Nephron (organoid): ENCODE measurements at regions not wholly inside any gene's neighbourhood (a gene's known extent, or its start where the extent isn't known, plus 50 kb on each side); places are given as distances from the start of the nearest gene placed in this dataset.

Source experiments
- H3K27ac Mint-ChIP-seq, 3 experiments: 2 replicates each; pipeline ENCODE4 v1.8.0; 2020; ENCODE audit warnings: mixed read lengths in 3 of 3, mild to moderate bottlenecking in 2 of 3, moderate library complexity in 1 of 3
- H3K27me3 Mint-ChIP-seq: 2 replicates; pipeline ENCODE4 v1.8.0; 2021; ENCODE audit warnings: low read depth, mild to moderate bottlenecking, moderate library complexity, mixed read lengths
- H3K36me3 Mint-ChIP-seq: 2 replicates; pipeline ENCODE4 v1.8.0; 2020; ENCODE audit warnings: low read depth, mixed read lengths
- H3K4me1 Mint-ChIP-seq: 2 replicates; pipeline ENCODE4 v1.8.0; 2020; ENCODE audit warnings: mixed read lengths
- H3K4me3 Mint-ChIP-seq, 3 experiments: 2 replicates each; pipeline ENCODE4 v1.8.0; 2020; ENCODE audit warnings: mild to moderate bottlenecking in 3 of 3, mixed read lengths in 3 of 3, moderate library complexity in 2 of 3
- H3K9me3 Mint-ChIP-seq: 2 replicates; pipeline ENCODE4 v1.8.0; 2020; ENCODE audit warnings: mixed read lengths
- CTCF ChIP-seq, 3 experiments: fragments of 200-600 bp; sonication (generic); IDR thresholded peaks; one replicate each; pipeline ENCODE4 v1.5.0; 2021; ENCODE audit warnings: antibody characterized with exemption in 3 of 3; ENCODE audit not compliant: unreplicated experiment in 3 of 3

- peaks cover 4% of the 10 kb centered on the region for H3K27me3 Mint-ChIP-seq
- no peak overlapping the region for H3K27ac Mint-ChIP-seq
- peaks cover 14% of the 10 kb centered on the region for H3K9me3 Mint-ChIP-seq
- peaks cover 3% of the 10 kb centered on the region for H3K36me3 Mint-ChIP-seq
- H3K4me1 Mint-ChIP-seq, result peaks cover 10% of the 10 kb centered on the region
- TF ChIP-seq CTCF (IDR thresholded peaks at IDR 0.05; ENCODE audit: unreplicated experiment in 3 of 3), result no peak
- H3K4me3 Mint-ChIP-seq, result no peak overlapping the region
These were observed 97.3 kb downstream of the PDGFA start for GRCh38 chr7:422191-422885.

- TF ChIP-seq CTCF (IDR thresholded peaks at IDR 0.05; ENCODE audit: unreplicated experiment in 3 of 3), result no peak
- peaks cover 3% of the 10 kb centered on the region for H3K36me3 Mint-ChIP-seq
- no peak overlapping the region for H3K27ac Mint-ChIP-seq
- no peak overlapping the region for H3K4me3 Mint-ChIP-seq
- peaks cover 14% of the 10 kb centered on the region for H3K9me3 Mint-ChIP-seq
- H3K27me3 Mint-ChIP-seq, result peaks cover 4% of the 10 kb centered on the region
- H3K4me1 Mint-ChIP-seq, result peaks cover 10% of the 10 kb centered on the region
These were observed 96.8 kb downstream of the PDGFA start for GRCh38 chr7:422886-423225.

- no peak overlapping the region for H3K4me3 Mint-ChIP-seq
- H3K27me3 Mint-ChIP-seq, result peaks cover 4% of the 10 kb centered on the region
- TF ChIP-seq CTCF (IDR thresholded peaks at IDR 0.05; ENCODE audit: unreplicated experiment in 3 of 3), result no peak
- H3K9me3 Mint-ChIP-seq, result peaks cover 10% of the 10 kb centered on the region
- no peaks in the 10 kb centered on the region for H3K36me3 Mint-ChIP-seq
- peak overlapping the region in 1 of 3 experiments; percentile 13 for H3K27ac Mint-ChIP-seq
- peaks cover 6% of the 10 kb centered on the region for H3K4me1 Mint-ChIP-seq
These were observed 96.1 kb downstream of the PDGFA start for GRCh38 chr7:423312-424260.

- H3K9me3 Mint-ChIP-seq, result peaks cover 9% of the 10 kb centered on the region
- H3K27me3 Mint-ChIP-seq, result peaks cover 4% of the 10 kb centered on the region
- H3K4me1 Mint-ChIP-seq, result peaks cover 6% of the 10 kb centered on the region
- H3K36me3 Mint-ChIP-seq, result no peaks in the 10 kb centered on the region
- TF ChIP-seq CTCF (IDR thresholded peaks at IDR 0.05; ENCODE audit: unreplicated experiment in 3 of 3), result no peak
- H3K27ac Mint-ChIP-seq, result peak overlapping the region in 1 of 3 experiments; percentile 13
- H3K4me3 Mint-ChIP-seq, result no peak overlapping the region
These were observed 95.2 kb downstream of the PDGFA start for GRCh38 chr7:424301-424935.

- H3K4me1 Mint-ChIP-seq, result peaks cover 6% of the 10 kb centered on the region
- H3K27me3 Mint-ChIP-seq, result peaks cover 4% of the 10 kb centered on the region
- H3K36me3 Mint-ChIP-seq, result no peaks in the 10 kb centered on the region
- no peak for TF ChIP-seq CTCF (IDR thresholded peaks at IDR 0.05; ENCODE audit: unreplicated experiment in 3 of 3)
- peaks cover 9% of the 10 kb centered on the region for H3K9me3 Mint-ChIP-seq
- no peak overlapping the region for H3K27ac Mint-ChIP-seq
- H3K4me3 Mint-ChIP-seq, result no peak overlapping the region
These were observed 94.5 kb downstream of the PDGFA start for GRCh38 chr7:424961-425793.
